ENCODE measurements at regions not wholly inside any gene's neighbourhood (a gene's known extent, or its start where the extent isn't known, plus 50 kb on each side); places are given as distances from the start of the nearest gene placed in this dataset.
A peak's percentile ranks its signal among the peaks of the same experiment; 100 is the strongest.
"Not testable (repeated sequence)": the region's sequence is repeated elsewhere in the genome, so short reads cannot be mapped to it uniquely, and the experiment has no call there.

- no peak for DNase-seq
Observed at GRCh38 chr10:86579883-86580520, 58.4 kb upstream of the WAPL start.

- no peak for DNase-seq
Observed at GRCh38 chr10:86580521-86580891, 58.9 kb upstream of the WAPL start.

- DNase-seq, result no peak
Observed at GRCh38 chr10:86583983-86584382, 62.4 kb upstream of the WAPL start.

- DNase-seq, result peak; percentile 8
Observed at GRCh38 chr10:86585037-86585929, 63.7 kb upstream of the WAPL start.

- DNase-seq, result no peak
Observed at GRCh38 chr10:86586516-86586915, 64.9 kb upstream of the WAPL start.

- DNase-seq, result not testable (repeated sequence)
Observed at GRCh38 chr10:86588781-86589180, 65.6 kb upstream of the OPN4 start.

- DNase-seq, result no peak
Observed at GRCh38 chr10:86591436-86591835, 62.9 kb upstream of the OPN4 start.

- no peak for DNase-seq
Observed at GRCh38 chr10:86592413-86592812, 61.9 kb upstream of the OPN4 start.

GRCh38 chr10:86594535-86594934, 59.8 kb upstream of the OPN4 start:
- no peak for DNase-seq

GRCh38 chr10:86595496-86595895, 58.9 kb upstream of the OPN4 start:
- no peak for DNase-seq

- no peak for DNase-seq
Observed at GRCh38 chr10:86596266-86596665, 58.1 kb upstream of the OPN4 start.

- no peak for DNase-seq
Observed at GRCh38 chr10:86597306-86597705, 57.0 kb upstream of the OPN4 start.

- no peak for DNase-seq
Observed at GRCh38 chr10:86598151-86598550, 56.2 kb upstream of the OPN4 start.

GRCh38 chr10:86599041-86599440, 55.3 kb upstream of the OPN4 start:
- DNase-seq, result no peak

GRCh38 chr10:86599729-86600128, 54.6 kb upstream of the OPN4 start:
- no peak for DNase-seq

GRCh38 chr10:86600296-86600695, 54.1 kb upstream of the OPN4 start:
- DNase-seq, result no peak

GRCh38 chr10:86601956-86602602, 52.3 kb upstream of the OPN4 start:
- DNase-seq, result no peak

GRCh38 chr10:86603256-86603655, 51.1 kb upstream of the OPN4 start:
- DNase-seq, result no peak
